ENCODE measurements at regions not wholly inside any gene's neighbourhood (a gene's known extent, or its start where the extent isn't known, plus 50 kb on each side); places are given as distances from the start of the nearest gene placed in this dataset.
"Not testable (repeated sequence)": the region's sequence is repeated elsewhere in the genome, so short reads cannot be mapped to it uniquely, and the experiment has no call there.

GRCh38 chrX:121169099-121170035 lies 122.0 kb downstream of the GLUD2 start:
- no peak for DNase-seq (ENCODE audit: low read depth)
- TF ChIP-seq CTCF (conservative IDR thresholded peaks at IDR 0.05; ENCODE audit: low read length): no peak
- H3K4me3 ChIP-seq (ENCODE audit: low read length): no peak overlapping the region

- no peak for DNase-seq (ENCODE audit: low read depth)
- H3K4me3 ChIP-seq (ENCODE audit: low read length): no peak overlapping the region
- no peak for TF ChIP-seq CTCF (conservative IDR thresholded peaks at IDR 0.05; ENCODE audit: low read length)
Measured at GRCh38 chrX:121172703-121173102, 125.3 kb downstream of the GLUD2 start.

GRCh38 chrX:121179972-121180371 lies 132.6 kb downstream of the GLUD2 start:
- DNase-seq (ENCODE audit: low read depth): no peak
- TF ChIP-seq CTCF (conservative IDR thresholded peaks at IDR 0.05; ENCODE audit: low read length): no peak
- no peak overlapping the region for H3K4me3 ChIP-seq (ENCODE audit: low read length)

- no peak for TF ChIP-seq CTCF (conservative IDR thresholded peaks at IDR 0.05; ENCODE audit: low read length)
- no peak for DNase-seq (ENCODE audit: low read depth)
- no peak overlapping the region for H3K4me3 ChIP-seq (ENCODE audit: low read length)
Measured at GRCh38 chrX:121191779-121192178, 144.4 kb downstream of the GLUD2 start.

- no peak overlapping the region for H3K4me3 ChIP-seq (ENCODE audit: low read length)
Measured at GRCh38 chrX:121195719-121196118, 148.3 kb downstream of the GLUD2 start.

GRCh38 chrX:121196872-121197444 lies 149.5 kb downstream of the GLUD2 start:
- not testable (repeated sequence) for DNase-seq (ENCODE audit: low read depth); H3K4me3 ChIP-seq (ENCODE audit: low read length)

More at GRCh38 chrX:121195719-121196118, 148.3 kb downstream of the GLUD2 start:
- TF ChIP-seq CTCF (conservative IDR thresholded peaks at IDR 0.05; ENCODE audit: low read length): no peak
- DNase-seq (ENCODE audit: low read depth): no peak

GRCh38 chrX:121208563-121208962 lies 161.2 kb downstream of the GLUD2 start:
- no peak overlapping the region for H3K4me3 ChIP-seq (ENCODE audit: low read length)
- no peak for TF ChIP-seq CTCF (conservative IDR thresholded peaks at IDR 0.05; ENCODE audit: low read length)
- DNase-seq (ENCODE audit: low read depth): no peak

Data from AG10803 (cell line).